Gastrocnemius medialis (tissue), 4 donors: ENCODE measurements at regions not wholly inside any gene's neighbourhood (a gene's known extent, or its start where the extent isn't known, plus 50 kb on each side); places are given as distances from the start of the nearest gene placed in this dataset.

Experiments used
- ATAC-seq, 2 donors: fragments of 150-250 bp; one replicate each; pipeline ENCODE4 v1.9.1; 2016
- DNase-seq, 2 donors: peaks; one replicate each; pipeline ENCODE4 v3.0.0-alpha.2; 2019
- H3K27ac ChIP-seq, 4 donors: fragments of 200-600 bp; sonication (generic); 1 replicate in 1 of 4; 2 replicates in 3 of 4; pipeline ENCODE4 v1.5.1; 2016 to 2018; ENCODE audit warnings: mild to moderate bottlenecking in 2 of 4, moderate library complexity in 1 of 4
- H3K27me3 ChIP-seq, 3 donors: fragments of 200-600 bp; sonication (generic) in 2 of 3; 1 replicate in 1 of 3; 2 replicates in 2 of 3; pipeline versions ENCODE4 v1.5.1 to v1.6.0; 2016 to 2019; ENCODE audit warnings: mild to moderate bottlenecking in 1 of 3, moderate library complexity in 1 of 3
- H3K36me3 ChIP-seq, 2 donors: fragments of 200-600 bp; sonication (generic) in 1 of 2; one replicate each; pipeline ENCODE4 v1.5.1; 2017 to 2018
- H3K4me1 ChIP-seq, 2 donors: fragments of 200-600 bp; sonication (generic) in 1 of 2; one replicate each; pipeline ENCODE4 v1.5.1; 2016 to 2017; ENCODE audit warnings: mild to moderate bottlenecking in 2 of 2
- H3K4me3 ChIP-seq, 4 donors: fragments of 200-600 bp; sonication (generic) in 3 of 4; 1 replicate in 1 of 4; 2 replicates in 3 of 4; pipeline ENCODE4 v1.5.1; 2016 to 2019; ENCODE audit warnings: mild to moderate bottlenecking in 2 of 4
- H3K9me3 ChIP-seq, 3 donors: fragments of 200-600 bp; sonication (generic) in 2 of 3; 1 replicate in 1 of 3; 2 replicates in 2 of 3; pipeline ENCODE4 v1.5.1; 2016 to 2019
- CTCF ChIP-seq, 5 experiments: fragments of 450-650 bp in 3 of 5; fragments of 200-600 bp in 2 of 5; sonication (generic) in 2 of 5; IDR thresholded peaks in 4 of 5; conservative IDR thresholded peaks in 1 of 5; 1 replicate in 4 of 5; 2 replicates in 1 of 5; pipeline ENCODE4 v1.5.1; 2016 to 2019; ENCODE audit warnings: antibody characterized with exemption in 5 of 5, mild to moderate bottlenecking in 3 of 5, moderate library complexity in 3 of 5
- POLR2A ChIP-seq, 2 donors: fragments of 450-650 bp; IDR thresholded peaks; one replicate each; pipeline ENCODE4 v1.6.1; 2017; ENCODE audit warnings: antibody characterized with exemption in 2 of 2, mild to moderate bottlenecking in 2 of 2, moderate library complexity in 2 of 2
- in situ Hi-C, 4 donors: fragments of 200-750 bp; cut with MboI; loops; one replicate each; pipeline versions ENCODE4 v1.15.0 to v1.8.0; 2017; ENCODE audit warnings: low sequenced_read_pairs in 4 of 4
- intact Hi-C: fragments of 100-400 bp; cut with DNase I; formaldehyde crosslinking; loops from one replicate; pipeline ENCODE4 v1.15.1; 2023; ENCODE audit warnings: low total_unique reads

GRCh38 chrX:39532761-39533160 lies 565.0 kb downstream of the BCOR start:
- ATAC-seq (no peak), DNase-seq (no peak)
- intact Hi-C loops, result no loop called here
- H3K4me1 ChIP-seq, result no peaks in the 10 kb centered on the region
- H3K36me3 ChIP-seq, result no peaks in the 10 kb centered on the region
- H3K4me3 ChIP-seq, result no peak overlapping the region
- TF ChIP-seq POLR2A (IDR thresholded peaks at IDR 0.05), result no peak
- TF ChIP-seq CTCF (IDR thresholded peaks at IDR 0.05 in 4 of 5, conservative IDR thresholded peaks at IDR 0.05 in 1 of 5), result no peak
- no peak overlapping the region for H3K27ac ChIP-seq
- peaks cover 0 to 4% (median 0%) of the 10 kb centered on the region in 3 donors for H3K27me3 ChIP-seq
- no peaks in the 10 kb centered on the region for H3K9me3 ChIP-seq
- in situ Hi-C loops, result no loop called here

GRCh38 chrX:39534949-39535348 lies 562.8 kb downstream of the BCOR start:
- intact Hi-C loops, result no loop called here

GRCh38 chrX:39536211-39536610 lies 561.5 kb downstream of the BCOR start:
- DNase-seq, result no peak
- intact Hi-C loops (no loop called here), in situ Hi-C loops (no loop called here)
- Histone ChIP-seq H3K27me3 (peaks cover 0 to 7% (median 0%) of the 10 kb centered on the region in 3 donors), H3K4me1 (no peaks in the 10 kb centered on the region), H3K4me3 (no peak overlapping the region), H3K36me3 (no peaks in the 10 kb centered on the region), H3K27ac (no peak overlapping the region), H3K9me3 (no peaks in the 10 kb centered on the region)
- no peak for ATAC-seq
- TF ChIP-seq POLR2A (IDR thresholded peaks at IDR 0.05), result no peak

More at GRCh38 chrX:39534949-39535348, 562.8 kb downstream of the BCOR start:
- in situ Hi-C loops, result no loop called here
- DNase-seq (no peak), ATAC-seq (no peak)
- H3K4me1 ChIP-seq, result no peaks in the 10 kb centered on the region
- H3K36me3 ChIP-seq, result no peaks in the 10 kb centered on the region
- no peaks in the 10 kb centered on the region for H3K9me3 ChIP-seq
- no peak overlapping the region for H3K4me3 ChIP-seq
- TF ChIP-seq POLR2A (IDR thresholded peaks at IDR 0.05) (no peak), CTCF (IDR thresholded peaks at IDR 0.05 in 4 of 5, conservative IDR thresholded peaks at IDR 0.05 in 1 of 5) (no peak)
- H3K27me3 ChIP-seq, result peaks cover 0 to 7% (median 0%) of the 10 kb centered on the region in 3 donors
- H3K27ac ChIP-seq, result no peak overlapping the region

GRCh38 chrX:39541881-39542280 lies 555.9 kb downstream of the BCOR start:
- no peak overlapping the region for H3K27ac ChIP-seq
- no peaks in the 10 kb centered on the region for H3K4me1 ChIP-seq
- H3K4me3 ChIP-seq, result no peak overlapping the region
- ATAC-seq (no peak), DNase-seq (no peak)
- in situ Hi-C loops (no loop called here), intact Hi-C loops (no loop called here)
- H3K36me3 ChIP-seq, result no peaks in the 10 kb centered on the region
- peaks cover 0 to 3% (median 0%) of the 10 kb centered on the region in 3 donors for H3K27me3 ChIP-seq
- TF ChIP-seq POLR2A (IDR thresholded peaks at IDR 0.05) (no peak), CTCF (IDR thresholded peaks at IDR 0.05 in 4 of 5, conservative IDR thresholded peaks at IDR 0.05 in 1 of 5) (no peak)
- H3K9me3 ChIP-seq, result no peaks in the 10 kb centered on the region

GRCh38 chrX:39542316-39542715 lies 555.4 kb downstream of the BCOR start:
- H3K4me1 ChIP-seq, result no peaks in the 10 kb centered on the region
- no peak for ATAC-seq
- DNase-seq, result no peak
- TF ChIP-seq POLR2A (IDR thresholded peaks at IDR 0.05), result no peak
- TF ChIP-seq CTCF (IDR thresholded peaks at IDR 0.05 in 4 of 5, conservative IDR thresholded peaks at IDR 0.05 in 1 of 5), result no peak
- intact Hi-C loops (no loop called here), in situ Hi-C loops (no loop called here)
- H3K27me3 ChIP-seq, result peaks cover 0 to 3% (median 0%) of the 10 kb centered on the region in 3 donors
- H3K4me3 ChIP-seq, result no peak overlapping the region
- H3K36me3 ChIP-seq, result no peaks in the 10 kb centered on the region
- no peaks in the 10 kb centered on the region for H3K9me3 ChIP-seq
- H3K27ac ChIP-seq, result no peak overlapping the region
